ENCODE measurements at regions not wholly inside any gene's neighbourhood (a gene's known extent, or its start where the extent isn't known, plus 50 kb on each side); places are given as distances from the start of the nearest gene placed in this dataset.

- no peak for TF ChIP-seq CTCF (IDR thresholded peaks at IDR 0.05; ENCODE audit: borderline replicate concordance)
- Histone ChIP-seq H3K36me3 (no peaks in the 10 kb centered on the region), H3K4me1 (peaks cover 12% of the 10 kb centered on the region), H3K9me3 (replicated peaks) (peaks cover 8% of the 10 kb centered on the region), H3K4me3 (no peak overlapping the region), H3K27me3 (ENCODE audit: low read depth) (no peaks in the 10 kb centered on the region), H3K27ac (replicated peaks) (no peak overlapping the region)
- no peak for DNase-seq
- intact Hi-C loops (cut with micrococcal nuclease) = no loop called here
Observed at GRCh38 chr10:71902351-71902750, 51.3 kb upstream of the PSAP start.
